ENCODE measurements at regions not wholly inside any gene's neighbourhood (a gene's known extent, or its start where the extent isn't known, plus 50 kb on each side); places are given as distances from the start of the nearest gene placed in this dataset.

- TF ChIP-seq KIAA2018 (CRISPR knock-in tag; IDR thresholded peaks at IDR 0.05; ENCODE audit: borderline replicate concordance) = no peak
- TF ChIP-seq POLR2AphosphoS2 (IDR thresholded peaks at IDR 0.05; ENCODE audit: low read depth, low read length) = no peak
- no peak for TF ChIP-seq MTERF4 (CRISPR knock-in tag; IDR thresholded peaks at IDR 0.05)
- no peak for TF ChIP-seq NR2F1 (CRISPR knock-in tag; IDR thresholded peaks at IDR 0.05)
Observed at GRCh38 chr5:171651102-171651501, 134.5 kb upstream of the SMIM23 start (continued).

Measured in HepG2 (cell line).